GM19025 (cell line): ENCODE measurements at regions not wholly inside any gene's neighbourhood (a gene's known extent, or its start where the extent isn't known, plus 50 kb on each side); places are given as distances from the start of the nearest gene placed in this dataset.

Experiments
- ATAC-seq: cut with Tn5 transposase; IDR thresholded peaks from one replicate; pipeline ENCODE4 v1.9.1; 2021; ENCODE audit warnings: mild to moderate bottlenecking, low read depth, moderate library complexity; ENCODE audit not compliant: unreplicated experiment

- ATAC-seq: no peak
These were observed 250.0 kb upstream of the VEPH1 start for GRCh38 chr3:157752956-157753786.

GRCh38 chr3:157752554-157752953 lies 249.3 kb upstream of the VEPH1 start:
- ATAC-seq: no peak

GRCh38 chr3:157751386-157751785 lies 248.2 kb upstream of the VEPH1 start:
- no peak for ATAC-seq

GRCh38 chr3:157746391-157746790 lies 243.2 kb upstream of the VEPH1 start:
- ATAC-seq: no peak

GRCh38 chr3:157741607-157742006 lies 238.4 kb upstream of the VEPH1 start:
- ATAC-seq: no peak

GRCh38 chr3:157738441-157738840 lies 235.2 kb upstream of the VEPH1 start:
- no peak for ATAC-seq

GRCh38 chr3:157718800-157719199 lies 215.6 kb upstream of the VEPH1 start:
- ATAC-seq: no peak

GRCh38 chr3:157713101-157713500 lies 209.9 kb upstream of the VEPH1 start:
- no peak for ATAC-seq

- ATAC-seq: no peak
These were observed 202.0 kb upstream of the VEPH1 start for GRCh38 chr3:157705258-157705657.

- no peak for ATAC-seq
These were observed 197.2 kb upstream of the VEPH1 start for GRCh38 chr3:157700405-157700804.

- ATAC-seq: no peak
These were observed 192.4 kb upstream of the VEPH1 start for GRCh38 chr3:157695586-157695985.

- no peak for ATAC-seq
These were observed 191.9 kb upstream of the VEPH1 start for GRCh38 chr3:157695103-157695502.

GRCh38 chr3:157693762-157694161 lies 190.5 kb upstream of the VEPH1 start:
- no peak for ATAC-seq

GRCh38 chr3:157692468-157692867 lies 189.3 kb upstream of the VEPH1 start:
- peak; percentile 57 for ATAC-seq

- ATAC-seq: no peak
These were observed 180.5 kb upstream of the VEPH1 start for GRCh38 chr3:157683668-157684067.

GRCh38 chr3:157672061-157672460 lies 168.8 kb upstream of the VEPH1 start:
- no peak for ATAC-seq

- ATAC-seq: no peak
These were observed 168.4 kb upstream of the VEPH1 start for GRCh38 chr3:157671656-157672055.

GRCh38 chr3:157669416-157669815 lies 166.2 kb upstream of the VEPH1 start:
- no peak for ATAC-seq

- no peak for ATAC-seq
These were observed 164.3 kb upstream of the VEPH1 start for GRCh38 chr3:157667493-157667892.

- ATAC-seq: no peak
These were observed 159.0 kb upstream of the VEPH1 start for GRCh38 chr3:157662171-157662570.

GRCh38 chr3:157660847-157661246 lies 157.6 kb upstream of the VEPH1 start:
- ATAC-seq: no peak

GRCh38 chr3:157652366-157652765 lies 149.2 kb upstream of the VEPH1 start:
- no peak for ATAC-seq

- no peak for ATAC-seq
These were observed 147.5 kb upstream of the VEPH1 start for GRCh38 chr3:157650699-157651098.
